MCF 10A (cell line): ENCODE measurements at regions not wholly inside any gene's neighbourhood (a gene's known extent, or its start where the extent isn't known, plus 50 kb on each side); places are given as distances from the start of the nearest gene placed in this dataset.

Source experiments
- BruUV-seq: library from RNA; stranded (reverse); fragments of 400-500 nt; replicated peaks from 2 replicates; lab custom pipeline; 2021; lab: Mats Ljungman, UMichigan
- CTCF ChIA-PET: fragments of 300-600 bp; sonication (Branson Sonifier 250); formaldehyde crosslinking; extraction: SDS; loops from one replicate; lab custom pipeline; 2021; ENCODE audit warnings: antibody characterized with exemption, inconsistent platforms; lab: Yijun Ruan, JAX
- POLR2A ChIA-PET: fragments of 300-600, 350-650 bp; sonication (Branson Sonifier 250); formaldehyde crosslinking; extraction: SDS; loops from one replicate; lab custom pipeline; 2020; ENCODE audit warnings: antibody characterized with exemption, inconsistent platforms; lab: Yijun Ruan, JAX
- DNase-seq: peaks from one replicate; pipeline ENCODE4 v3.0.0-alpha.2; 2018; ENCODE audit not compliant: unreplicated experiment
- H3K27ac Mint-ChIP-seq: one replicate; pipeline ENCODE4 v1.8.0; 2022; ENCODE audit warnings: mild to moderate bottlenecking, low read depth, mixed read lengths; ENCODE audit not compliant: unreplicated experiment
- H3K27me3 Mint-ChIP-seq: one replicate; pipeline ENCODE4 v1.8.0; 2022; ENCODE audit warnings: mixed read lengths; ENCODE audit not compliant: insufficient read depth, unreplicated experiment
- H3K36me3 Mint-ChIP-seq: one replicate; pipeline ENCODE4 v1.8.0; 2022; ENCODE audit warnings: mild to moderate bottlenecking, moderate library complexity, mixed read lengths; ENCODE audit not compliant: insufficient read depth, unreplicated experiment
- H3K4me1 Mint-ChIP-seq: one replicate; pipeline ENCODE4 v1.8.0; 2022; ENCODE audit warnings: mixed read lengths; ENCODE audit not compliant: insufficient read depth, unreplicated experiment
- H3K4me3 Mint-ChIP-seq: one replicate; pipeline ENCODE4 v1.8.0; 2022; ENCODE audit warnings: mild to moderate bottlenecking, moderate library complexity, mixed read lengths; ENCODE audit not compliant: unreplicated experiment
- H3K9me3 Mint-ChIP-seq: one replicate; pipeline ENCODE4 v1.8.0; 2022; ENCODE audit warnings: mixed read lengths; ENCODE audit not compliant: unreplicated experiment
- intact Hi-C: fragments of 100-400 bp; cut with micrococcal nuclease; formaldehyde crosslinking; loops from 2 replicates; pipeline ENCODE4 v1.14.1; 2022
- TF ChIP-seq, protein P1 (sequence below): fragments of 200-600 bp; IDR thresholded peaks from one replicate; pipeline ENCODE4 v1.8.0; 2022; ENCODE audit warnings: antibody characterized with exemption, mild to moderate bottlenecking; ENCODE audit not compliant: unreplicated experiment

GRCh38 chr2:217438821-217439220 is 564.0 kb downstream of the TNS1 start:
- intact Hi-C loops, result no loop called here
- ChIA-PET POLR2A (interaction anchor here (0.6 kb wide), 1 partner anchor 1901 kb away, joined by 3 read pairs; no protein-coding TSS in a partner anchor), CTCF (interaction anchor here (0.6 to 1.3 kb wide), 7 partner anchors 12 to 757 kb away, joined by 3 to 4 read pairs (median 3); no protein-coding TSS in a partner anchor)
- Mint-ChIP-seq H3K36me3 (no peaks in the 10 kb centered on the region), H3K9me3 (no peaks in the 10 kb centered on the region), H3K27me3 (no peaks in the 10 kb centered on the region), H3K27ac (no peak overlapping the region), H3K4me3 (no peak overlapping the region), H3K4me1 (peaks cover 9% of the 10 kb centered on the region)
- TF ChIP-seq, protein P1, sequence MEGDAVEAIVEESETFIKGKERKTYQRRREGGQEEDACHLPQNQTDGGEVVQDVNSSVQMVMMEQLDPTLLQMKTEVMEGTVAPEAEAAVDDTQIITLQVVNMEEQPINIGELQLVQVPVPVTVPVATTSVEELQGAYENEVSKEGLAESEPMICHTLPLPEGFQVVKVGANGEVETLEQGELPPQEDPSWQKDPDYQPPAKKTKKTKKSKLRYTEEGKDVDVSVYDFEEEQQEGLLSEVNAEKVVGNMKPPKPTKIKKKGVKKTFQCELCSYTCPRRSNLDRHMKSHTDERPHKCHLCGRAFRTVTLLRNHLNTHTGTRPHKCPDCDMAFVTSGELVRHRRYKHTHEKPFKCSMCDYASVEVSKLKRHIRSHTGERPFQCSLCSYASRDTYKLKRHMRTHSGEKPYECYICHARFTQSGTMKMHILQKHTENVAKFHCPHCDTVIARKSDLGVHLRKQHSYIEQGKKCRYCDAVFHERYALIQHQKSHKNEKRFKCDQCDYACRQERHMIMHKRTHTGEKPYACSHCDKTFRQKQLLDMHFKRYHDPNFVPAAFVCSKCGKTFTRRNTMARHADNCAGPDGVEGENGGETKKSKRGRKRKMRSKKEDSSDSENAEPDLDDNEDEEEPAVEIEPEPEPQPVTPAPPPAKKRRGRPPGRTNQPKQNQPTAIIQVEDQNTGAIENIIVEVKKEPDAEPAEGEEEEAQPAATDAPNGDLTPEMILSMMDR, result no peak
- BruUV-seq, result no TSS peak
- no peak for DNase-seq

DNA sequence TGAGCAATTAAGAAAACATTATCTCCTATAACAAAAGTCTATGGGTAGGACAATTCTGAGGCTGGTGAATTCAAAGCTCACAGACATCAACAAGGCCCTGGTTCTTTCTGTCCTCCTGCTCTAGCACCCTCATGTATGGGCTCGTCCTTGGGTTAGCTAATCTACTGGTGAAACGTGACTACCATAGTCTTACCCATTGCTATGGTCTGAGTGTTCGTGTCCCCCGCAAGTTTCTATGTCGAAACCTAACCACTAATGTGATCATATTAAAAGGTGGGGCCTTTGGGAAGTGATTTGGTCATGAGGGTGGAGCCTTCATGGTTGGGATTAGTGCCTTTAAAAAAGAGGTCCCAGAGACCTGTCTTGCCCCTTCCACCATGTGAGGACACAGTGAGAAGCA is 564.7 kb downstream of the TNS1 start:
- no peak overlapping the region for H3K27ac Mint-ChIP-seq
- TF ChIP-seq, protein P1, result no peak
- ChIA-PET CTCF (interaction anchor here (0.6 to 1.3 kb wide), 5 partner anchors 72 to 756 kb away, joined by 3 to 5 read pairs (median 3); no protein-coding TSS in a partner anchor), POLR2A (interaction anchor here (0.7 kb wide), 1 partner anchor 9 kb away, joined by 4 read pairs; no protein-coding TSS in a partner anchor)
- DNase-seq, result peak; percentile 20
- H3K9me3 Mint-ChIP-seq, result no peaks in the 10 kb centered on the region
- intact Hi-C loops, result no loop called here
- H3K4me1 Mint-ChIP-seq, result peaks cover 15% of the 10 kb centered on the region
- H3K27me3 Mint-ChIP-seq, result no peaks in the 10 kb centered on the region
- BruUV-seq, result no TSS peak
- H3K4me3 Mint-ChIP-seq, result no peak overlapping the region
- no peaks in the 10 kb centered on the region for H3K36me3 Mint-ChIP-seq

- POLR2A ChIA-PET, result interaction anchor here (0.7 to 1.5 kb wide), 2 partner anchors 10 to 44 kb away, joined by 3 to 4 read pairs; no protein-coding TSS in a partner anchor
These were observed 565.4 kb downstream of the TNS1 start for GRCh38 chr2:217437290-217437870.

DNA sequence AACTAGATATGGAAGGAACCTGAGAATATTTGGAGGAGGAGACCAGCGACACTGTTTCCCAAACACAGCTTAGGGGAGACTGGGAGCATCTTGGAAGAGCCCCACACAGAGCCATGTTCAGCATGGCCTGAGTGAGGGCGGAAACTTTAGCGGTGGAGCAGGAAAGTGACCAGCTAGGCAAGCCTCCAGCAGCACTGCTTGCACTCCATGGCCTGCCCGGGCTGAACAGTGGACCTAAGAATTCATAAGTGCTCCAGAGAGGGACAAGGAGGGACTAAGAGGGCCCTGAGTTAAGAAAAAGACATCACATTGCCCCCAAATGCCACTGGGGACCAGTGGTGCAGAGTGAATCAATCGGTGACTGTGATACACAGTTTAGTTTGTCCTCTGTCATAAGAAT is 566.4 kb downstream of the TNS1 start:
- H3K4me3 Mint-ChIP-seq, result no peak overlapping the region
- TF ChIP-seq, protein P1, result no peak
- H3K4me1 Mint-ChIP-seq, result peaks cover 23% of the 10 kb centered on the region
- DNase-seq, result no peak
- ChIA-PET CTCF (interaction anchor here (0.7 kb wide), 1 partner anchor 31 kb away, joined by 3 read pairs; no protein-coding TSS in a partner anchor), POLR2A (interaction anchor here (1.5 kb wide), 1 partner anchor 43 kb away, joined by 3 read pairs; no protein-coding TSS in a partner anchor)
- no TSS peak for BruUV-seq
- H3K9me3 Mint-ChIP-seq, result no peaks in the 10 kb centered on the region
- H3K27me3 Mint-ChIP-seq, result no peaks in the 10 kb centered on the region
- intact Hi-C loops, result no loop called here
- H3K36me3 Mint-ChIP-seq, result no peaks in the 10 kb centered on the region
- H3K27ac Mint-ChIP-seq, result peak overlapping the region; percentile 9

More at GRCh38 chr2:217437290-217437870, 565.4 kb downstream of the TNS1 start:
- DNase-seq, result no peak
- CTCF ChIA-PET, result interaction anchor here (0.6 to 0.7 kb wide), 2 partner anchors 276 to 606 kb away, joined by 3 read pairs; no protein-coding TSS in a partner anchor
- Mint-ChIP-seq H3K9me3 (no peaks in the 10 kb centered on the region), H3K27ac (no peak overlapping the region), H3K4me1 (peaks cover 15% of the 10 kb centered on the region), H3K36me3 (no peaks in the 10 kb centered on the region), H3K4me3 (no peak overlapping the region), H3K27me3 (no peaks in the 10 kb centered on the region)
- no TSS peak for BruUV-seq
- intact Hi-C loops, result no loop called here
- TF ChIP-seq, protein P1, result no peak
